Skeletal muscle satellite cell (primary cell): ENCODE measurements at regions not wholly inside any gene's neighbourhood (a gene's known extent, or its start where the extent isn't known, plus 50 kb on each side); places are given as distances from the start of the nearest gene placed in this dataset.

Experiments
- H3K27me3 ChIP-seq: 2 replicates; pipeline ENCODE4 v1.7.0; 2013; ENCODE audit warnings: low read length; ENCODE audit not compliant: control insufficient read depth, insufficient read depth
- H3K36me3 ChIP-seq: 2 replicates; pipeline ENCODE4 v1.7.0; 2013; ENCODE audit warnings: mild to moderate bottlenecking, control low read depth, low read length; ENCODE audit not compliant: insufficient read depth
- H3K4me1 ChIP-seq: 2 replicates; pipeline ENCODE4 v1.7.0; 2013; ENCODE audit warnings: low read length; ENCODE audit not compliant: control insufficient read depth, insufficient read depth
- H3K4me2 ChIP-seq: 2 replicates; pipeline ENCODE4 v1.7.0; 2013; ENCODE audit warnings: mild to moderate bottlenecking, low read length
- H3K4me3 ChIP-seq: 2 replicates; pipeline ENCODE4 v1.7.0; 2013; ENCODE audit warnings: low read length
- H3K9ac ChIP-seq: 2 replicates; pipeline ENCODE4 v1.7.0; 2013; ENCODE audit warnings: mild to moderate bottlenecking, low read depth, low read length, moderate library complexity
- H3K9me3 ChIP-seq: replicated peaks from 2 replicates; pipeline ENCODE4 v1.7.0; 2013; ENCODE audit warnings: mild to moderate bottlenecking, control low read depth, low read length

GRCh38 chr11:20249796-20250195 lies 89.5 kb upstream of the DBX1 start:
- no peak overlapping the region for H3K4me3 ChIP-seq
- no peak overlapping the region for H3K9ac ChIP-seq
- H3K4me1 ChIP-seq = no peaks in the 10 kb centered on the region
- H3K27me3 ChIP-seq = peaks cover 82% of the 10 kb centered on the region
- no peaks in the 10 kb centered on the region for H3K9me3 ChIP-seq
- no peak overlapping the region for H3K4me2 ChIP-seq
- H3K36me3 ChIP-seq = no peaks in the 10 kb centered on the region

DNA sequence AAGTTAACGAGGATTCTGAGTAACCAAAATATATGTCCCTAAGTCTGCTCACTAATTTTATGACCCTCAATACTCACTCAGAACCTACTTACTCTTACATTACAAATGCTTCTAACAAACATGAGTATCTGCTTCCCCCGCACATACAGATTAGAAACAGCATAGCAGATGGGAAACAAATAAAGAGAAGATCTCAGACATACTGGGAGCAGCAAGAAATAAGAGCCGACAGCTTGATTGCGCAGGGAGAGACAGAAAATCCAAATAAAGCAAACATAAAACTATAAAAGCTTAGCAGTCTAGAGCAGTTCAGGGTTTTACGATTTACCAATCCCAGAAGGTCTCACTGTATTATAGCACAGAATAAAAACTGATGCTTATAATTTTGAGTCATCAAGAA lies 89.1 kb upstream of the DBX1 start:
- Histone ChIP-seq H3K27me3 (peaks cover 78% of the 10 kb centered on the region), H3K4me3 (no peak overlapping the region), H3K9me3 (no peaks in the 10 kb centered on the region), H3K9ac (no peak overlapping the region), H3K4me2 (no peak overlapping the region), H3K4me1 (no peaks in the 10 kb centered on the region), H3K36me3 (no peaks in the 10 kb centered on the region)

- no peaks in the 10 kb centered on the region for H3K36me3 ChIP-seq
- no peaks in the 10 kb centered on the region for H3K9me3 ChIP-seq
- no peak overlapping the region for H3K9ac ChIP-seq
- H3K4me1 ChIP-seq = no peaks in the 10 kb centered on the region
- H3K27me3 ChIP-seq = peaks cover 76% of the 10 kb centered on the region
- no peak overlapping the region for H3K4me3 ChIP-seq
- no peak overlapping the region for H3K4me2 ChIP-seq
Measured at GRCh38 chr11:20248871-20249270, 88.6 kb upstream of the DBX1 start.

- H3K36me3 ChIP-seq = no peaks in the 10 kb centered on the region
- H3K9me3 ChIP-seq = no peaks in the 10 kb centered on the region
- H3K4me3 ChIP-seq = no peak overlapping the region
- H3K4me2 ChIP-seq = no peak overlapping the region
- no peaks in the 10 kb centered on the region for H3K4me1 ChIP-seq
- H3K9ac ChIP-seq = no peak overlapping the region
- H3K27me3 ChIP-seq = peaks cover 76% of the 10 kb centered on the region
Measured at GRCh38 chr11:20248121-20248772, 88.0 kb upstream of the DBX1 start.

- H3K27me3 ChIP-seq = peaks cover 82% of the 10 kb centered on the region
- H3K9ac ChIP-seq = no peak overlapping the region
- no peak overlapping the region for H3K4me3 ChIP-seq
- H3K36me3 ChIP-seq = no peaks in the 10 kb centered on the region
- no peaks in the 10 kb centered on the region for H3K4me1 ChIP-seq
- H3K4me2 ChIP-seq = no peak overlapping the region
- no peaks in the 10 kb centered on the region for H3K9me3 ChIP-seq
Measured at GRCh38 chr11:20247591-20248007, 87.3 kb upstream of the DBX1 start.

GRCh38 chr11:20243974-20244373 lies 83.7 kb upstream of the DBX1 start:
- H3K9ac ChIP-seq = no peak overlapping the region

GRCh38 chr11:20238712-20239111 lies 78.4 kb upstream of the DBX1 start:
- H3K9me3 ChIP-seq = no peaks in the 10 kb centered on the region

More at GRCh38 chr11:20243974-20244373, 83.7 kb upstream of the DBX1 start:
- Histone ChIP-seq H3K4me2 (no peak overlapping the region), H3K4me1 (no peaks in the 10 kb centered on the region), H3K27me3 (peaks cover 63% of the 10 kb centered on the region), H3K9me3 (no peaks in the 10 kb centered on the region), H3K4me3 (no peak overlapping the region), H3K36me3 (no peaks in the 10 kb centered on the region)

GRCh38 chr11:20235164-20235563 lies 74.9 kb upstream of the DBX1 start:
- Histone ChIP-seq H3K4me1 (no peaks in the 10 kb centered on the region), H3K27me3 (peaks cover 6% of the 10 kb centered on the region), H3K4me2 (no peak overlapping the region), H3K36me3 (no peaks in the 10 kb centered on the region), H3K9ac (no peak overlapping the region), H3K4me3 (no peak overlapping the region), H3K9me3 (no peaks in the 10 kb centered on the region)

More at GRCh38 chr11:20238712-20239111, 78.4 kb upstream of the DBX1 start:
- Histone ChIP-seq H3K4me1 (no peaks in the 10 kb centered on the region), H3K27me3 (peaks cover 28% of the 10 kb centered on the region), H3K9ac (no peak overlapping the region), H3K36me3 (no peaks in the 10 kb centered on the region), H3K4me2 (no peak overlapping the region), H3K4me3 (no peak overlapping the region)

- H3K4me1 ChIP-seq = no peaks in the 10 kb centered on the region
- H3K9ac ChIP-seq = no peak overlapping the region
- H3K36me3 ChIP-seq = no peaks in the 10 kb centered on the region
- H3K4me2 ChIP-seq = no peak overlapping the region
- H3K9me3 ChIP-seq = no peaks in the 10 kb centered on the region
- H3K27me3 ChIP-seq = peaks cover 27% of the 10 kb centered on the region
- no peak overlapping the region for H3K4me3 ChIP-seq
Measured at GRCh38 chr11:20227631-20228030, 67.4 kb upstream of the DBX1 start.

- no peaks in the 10 kb centered on the region for H3K4me1 ChIP-seq
- peaks cover 33% of the 10 kb centered on the region for H3K27me3 ChIP-seq
- no peak overlapping the region for H3K9ac ChIP-seq
- H3K9me3 ChIP-seq = no peaks in the 10 kb centered on the region
- no peaks in the 10 kb centered on the region for H3K36me3 ChIP-seq
- no peak overlapping the region for H3K4me3 ChIP-seq
- H3K4me2 ChIP-seq = no peak overlapping the region
Measured at GRCh38 chr11:20226933-20227332, 66.7 kb upstream of the DBX1 start.

DNA sequence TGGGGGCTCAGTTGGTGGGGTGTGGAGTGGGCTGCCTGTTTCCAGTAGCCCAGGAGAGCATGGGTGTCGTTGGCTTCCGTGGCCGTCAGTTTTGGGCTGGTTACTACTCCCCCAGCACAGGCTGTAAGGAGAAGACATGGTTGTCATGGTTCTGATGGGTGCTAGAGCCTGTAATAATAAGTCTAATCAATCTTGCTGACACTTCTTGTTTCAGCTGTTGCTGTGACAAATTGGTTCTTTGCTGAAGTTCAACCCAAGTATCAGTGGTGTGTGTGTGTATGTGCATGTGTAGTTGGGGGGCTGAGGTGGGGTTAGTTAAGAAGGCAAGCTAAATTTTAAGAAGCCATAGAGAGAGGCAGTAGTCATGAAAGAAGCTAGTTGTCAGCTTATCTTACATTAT lies 61.3 kb upstream of the DBX1 start:
- H3K4me1 ChIP-seq = no peaks in the 10 kb centered on the region
- H3K4me3 ChIP-seq = no peak overlapping the region
- H3K9me3 ChIP-seq = no peaks in the 10 kb centered on the region
- no peak overlapping the region for H3K9ac ChIP-seq
- peaks cover 58% of the 10 kb centered on the region for H3K27me3 ChIP-seq
- no peak overlapping the region for H3K4me2 ChIP-seq
- H3K36me3 ChIP-seq = no peaks in the 10 kb centered on the region

GRCh38 chr11:20213790-20214189 lies 53.5 kb upstream of the DBX1 start:
- Histone ChIP-seq H3K9ac (no peak overlapping the region), H3K4me3 (no peak overlapping the region), H3K36me3 (no peaks in the 10 kb centered on the region), H3K27me3 (peaks cover 69% of the 10 kb centered on the region), H3K9me3 (no peaks in the 10 kb centered on the region), H3K4me1 (no peaks in the 10 kb centered on the region), H3K4me2 (no peak overlapping the region)
